Cerebellar cortex (tissue), 1 donor: ENCODE measurements at regions not wholly inside any gene's neighbourhood (a gene's known extent, or its start where the extent isn't known, plus 50 kb on each side); places are given as distances from the start of the nearest gene placed in this dataset.
"Not testable (repeated sequence)": the region's sequence is repeated elsewhere in the genome, so short reads cannot be mapped to it uniquely, and the experiment has no call there.

ENCODE experiments used
- DNase-seq: peaks from one replicate; pipeline ENCODE4 v3.0.0-alpha.2; 2015; ENCODE audit warnings: low spot score

DNA sequence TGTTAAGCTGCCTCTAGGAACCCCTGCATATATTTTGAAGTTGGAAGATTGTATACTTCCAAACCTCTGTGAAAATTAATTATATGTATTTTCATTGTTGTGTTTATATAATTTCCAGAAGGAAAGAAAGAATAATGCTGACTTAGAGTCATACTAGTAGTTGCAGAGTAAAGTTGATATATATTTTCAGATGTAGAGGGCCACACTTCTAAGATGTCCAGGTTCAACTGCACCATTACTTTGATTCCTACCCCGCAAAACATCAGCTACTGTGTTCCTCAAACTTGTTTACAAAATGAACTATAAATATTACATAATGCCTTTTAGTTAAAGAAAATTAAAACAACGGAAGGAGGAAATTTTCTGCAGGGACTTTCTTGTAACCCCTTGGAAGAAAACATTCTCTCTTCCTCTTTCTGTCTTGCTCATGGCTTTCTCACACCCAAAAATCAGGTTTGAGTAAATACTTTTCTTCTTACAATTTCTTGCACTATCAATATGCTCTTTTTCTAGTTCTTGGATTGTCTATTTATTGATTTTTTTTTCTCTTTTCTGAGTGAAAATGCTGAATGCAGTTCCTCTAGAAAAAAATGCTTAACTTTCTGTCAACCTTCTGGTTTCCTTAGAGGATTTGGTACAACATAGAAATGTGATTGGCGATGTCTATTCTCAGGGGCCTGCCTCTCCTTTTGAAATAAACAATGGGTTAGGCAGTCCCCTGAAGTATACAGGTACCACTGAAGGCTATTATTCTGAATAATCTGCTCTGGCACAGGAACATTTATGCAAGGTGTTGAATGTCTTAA lies 867.8 kb downstream of the TTLL7 start:
- DNase-seq, result no peak

DNA sequence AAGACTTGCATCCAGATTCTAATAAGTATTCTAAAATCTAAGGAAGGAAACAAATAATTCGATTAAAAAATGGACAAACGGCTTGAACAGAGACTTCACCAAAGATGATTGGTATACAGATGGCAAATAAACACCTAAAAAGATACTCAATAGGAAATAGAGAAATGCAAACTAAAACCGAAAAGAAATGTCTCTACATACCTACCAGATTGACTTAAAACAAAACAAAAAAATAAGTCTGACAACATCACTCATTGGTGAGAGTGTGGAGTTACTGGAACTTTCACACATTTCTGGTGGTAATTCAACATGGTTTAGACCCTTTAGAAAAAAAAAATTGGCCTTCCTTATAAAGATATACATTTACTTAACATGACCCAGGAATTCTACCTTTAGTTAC lies 869.8 kb downstream of the TTLL7 start:
- no peak for DNase-seq

DNA sequence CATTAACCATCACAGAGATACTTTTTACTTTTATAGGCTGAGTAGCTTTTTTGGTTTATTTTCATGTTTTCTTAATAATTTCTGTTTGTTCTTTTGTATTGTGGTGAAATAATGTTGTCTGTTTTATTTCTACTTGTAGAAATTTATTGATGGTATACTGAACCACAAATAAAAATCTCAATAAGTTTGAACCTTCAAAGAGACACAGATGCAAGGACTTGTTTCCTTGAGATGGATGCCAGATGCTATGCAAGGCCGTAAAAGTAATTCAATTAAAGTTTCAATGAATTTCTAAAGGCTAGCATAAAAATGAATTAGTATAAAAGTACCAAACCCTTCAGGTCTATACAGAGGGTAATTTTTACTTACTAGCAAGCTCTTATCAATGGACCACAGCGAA lies 873.5 kb downstream of the TTLL7 start:
- DNase-seq, result no peak

DNA sequence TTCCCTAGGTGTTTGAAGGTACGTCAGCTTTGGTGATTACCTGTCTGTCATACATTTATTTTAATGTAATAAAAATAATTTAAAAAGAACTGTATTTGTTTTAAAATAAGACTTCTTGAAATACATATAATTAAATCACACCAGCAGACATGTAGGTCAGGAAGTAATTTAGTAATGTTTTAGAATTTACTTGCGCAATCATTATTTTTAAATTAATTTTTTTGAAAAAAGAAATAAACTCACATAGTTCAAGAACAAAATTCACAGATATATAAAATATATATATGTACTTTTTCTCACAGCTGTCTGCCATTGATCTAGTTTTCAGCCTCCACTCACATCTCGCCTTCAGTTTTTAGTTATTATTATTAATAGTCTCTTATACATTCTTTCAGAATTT lies 875.9 kb downstream of the TTLL7 start:
- no peak for DNase-seq

DNA sequence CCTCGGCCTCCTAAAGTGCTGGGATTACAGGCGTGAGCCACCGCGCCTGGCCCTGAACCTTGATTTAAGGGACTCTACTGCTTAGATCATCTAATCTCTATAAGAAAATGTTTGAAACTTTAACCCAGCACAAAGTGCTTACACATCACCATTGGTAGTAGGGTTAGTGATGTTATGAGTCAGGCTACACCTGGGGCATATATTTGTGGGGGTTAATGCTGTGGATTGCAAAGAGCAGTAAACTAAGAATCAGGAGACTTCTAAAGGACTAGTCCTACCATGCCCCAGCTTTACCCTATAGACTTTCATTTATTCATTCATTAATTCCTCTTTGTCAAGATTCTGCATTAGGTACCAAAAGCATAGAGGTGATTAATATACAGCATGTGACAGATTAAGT lies 880.5 kb downstream of the TTLL7 start:
- no peak for DNase-seq

DNA sequence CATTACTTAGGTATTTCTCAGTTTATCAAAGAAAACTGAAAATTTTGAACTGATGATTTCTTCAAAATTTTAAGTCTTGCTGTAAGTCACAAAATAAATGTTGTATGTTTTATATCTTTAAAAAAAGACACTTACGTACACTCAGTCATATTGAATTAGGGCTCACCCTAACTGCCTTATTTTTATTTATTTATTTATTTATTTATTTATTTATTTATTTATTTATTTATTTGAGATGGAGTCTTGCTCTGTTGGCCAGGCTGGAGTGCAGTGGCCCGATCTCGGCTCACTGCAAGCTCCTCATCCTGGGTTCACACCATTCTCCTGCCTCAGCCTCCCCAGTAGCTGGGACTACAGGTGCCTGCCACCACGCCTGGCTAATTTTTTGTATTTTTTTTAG lies 881.9 kb downstream of the TTLL7 start:
- DNase-seq, result not testable (repeated sequence)

DNA sequence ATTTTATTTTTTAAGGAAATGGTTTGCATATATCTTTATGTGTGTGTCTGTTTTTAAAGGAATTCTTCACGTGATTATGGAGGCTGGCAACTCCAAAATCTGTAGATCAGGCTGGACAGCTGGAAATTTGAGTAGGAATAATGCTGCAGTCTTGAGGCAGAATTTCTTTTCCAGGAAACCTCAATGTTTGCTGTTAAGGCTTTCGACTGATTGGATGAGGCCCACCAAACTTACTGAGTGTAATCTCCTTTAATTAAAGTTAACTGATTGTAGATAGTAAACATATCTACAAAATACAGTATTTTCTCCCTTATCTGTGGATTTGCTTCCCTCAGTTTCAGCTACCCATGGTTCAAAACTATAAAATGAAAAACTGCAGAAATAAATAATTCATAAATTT lies 883.1 kb downstream of the TTLL7 start:
- no peak for DNase-seq

DNA sequence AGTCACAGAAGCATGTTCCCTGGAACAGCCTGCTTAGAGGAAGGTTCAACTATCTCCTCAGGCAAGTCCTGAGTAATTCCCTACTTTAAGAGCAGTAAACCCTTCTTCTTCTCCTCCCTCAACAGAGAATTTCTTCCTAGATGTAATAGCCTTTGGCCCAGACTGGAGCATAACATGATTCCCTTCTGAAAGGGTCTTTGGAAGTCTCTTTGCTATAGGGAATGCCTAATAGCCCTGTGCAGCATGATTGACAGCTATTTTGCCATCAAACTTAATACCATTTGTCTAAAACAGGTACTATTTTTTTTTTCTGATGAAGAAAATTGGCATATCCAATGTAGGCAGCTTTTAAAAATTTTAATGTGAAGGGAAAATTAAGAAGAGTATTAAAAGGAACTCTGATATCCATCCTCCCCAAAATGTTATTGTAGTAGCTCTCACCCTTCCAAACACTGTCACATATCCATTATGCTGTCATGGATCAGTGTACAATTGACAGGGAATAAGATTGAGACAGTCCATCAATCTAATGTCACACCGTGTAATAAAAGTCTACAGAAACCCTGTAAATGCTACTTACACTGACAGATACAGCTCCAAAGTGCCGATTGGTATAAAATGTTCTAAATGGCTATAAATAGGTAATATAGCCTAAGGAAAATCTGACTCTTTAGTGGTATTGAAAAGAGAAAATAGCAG lies 884.6 kb downstream of the TTLL7 start:
- DNase-seq, result no peak

DNA sequence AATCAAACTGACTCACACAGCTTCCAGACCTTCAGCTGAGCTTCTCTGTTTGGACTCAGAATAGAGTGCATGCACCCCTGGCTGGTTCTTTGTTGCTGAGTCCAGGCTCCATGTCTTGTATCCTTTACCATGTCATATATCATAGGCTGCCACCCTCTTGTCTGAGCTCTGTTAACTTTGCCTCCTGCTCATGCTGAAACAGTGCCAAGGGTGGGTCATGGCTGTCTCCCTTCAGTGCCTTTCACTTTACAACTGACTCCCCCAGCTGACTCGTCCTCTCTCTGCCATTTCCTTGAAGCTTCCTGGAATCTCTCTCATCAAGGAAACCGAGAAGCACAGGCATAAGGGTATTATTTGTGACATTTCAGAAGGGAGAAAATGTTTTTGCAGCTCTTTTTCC lies 885.3 kb downstream of the TTLL7 start:
- DNase-seq, result no peak

DNA sequence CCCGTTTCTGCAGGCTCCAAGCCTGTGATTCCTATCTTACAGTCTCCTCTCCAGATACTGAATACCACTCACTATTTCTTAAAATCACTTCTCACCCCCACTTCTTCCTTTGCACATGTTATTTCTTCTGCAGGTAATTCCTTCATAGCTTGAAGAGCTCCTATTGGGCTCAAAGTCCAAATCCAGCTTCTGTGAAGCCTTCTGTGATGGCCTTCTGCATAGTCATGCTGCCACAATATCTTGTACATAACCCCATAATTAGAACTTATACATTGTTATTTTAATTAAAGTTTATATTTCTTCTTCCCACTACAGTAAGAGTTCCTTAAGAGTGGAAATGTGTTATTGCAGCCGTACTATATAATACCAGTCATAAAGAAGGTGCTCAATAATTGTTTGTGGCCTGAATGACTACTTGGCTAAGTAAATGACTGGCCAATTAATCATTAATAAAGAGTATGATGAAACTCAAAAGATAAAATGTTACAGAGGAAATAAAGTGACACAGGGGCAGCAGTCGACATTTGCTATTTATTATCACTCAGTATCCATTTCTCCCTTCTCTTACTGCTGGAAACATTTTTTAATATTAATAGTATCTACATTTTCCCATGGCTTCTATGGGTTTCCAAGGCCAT lies 886.6 kb downstream of the TTLL7 start:
- DNase-seq, result no peak

DNA sequence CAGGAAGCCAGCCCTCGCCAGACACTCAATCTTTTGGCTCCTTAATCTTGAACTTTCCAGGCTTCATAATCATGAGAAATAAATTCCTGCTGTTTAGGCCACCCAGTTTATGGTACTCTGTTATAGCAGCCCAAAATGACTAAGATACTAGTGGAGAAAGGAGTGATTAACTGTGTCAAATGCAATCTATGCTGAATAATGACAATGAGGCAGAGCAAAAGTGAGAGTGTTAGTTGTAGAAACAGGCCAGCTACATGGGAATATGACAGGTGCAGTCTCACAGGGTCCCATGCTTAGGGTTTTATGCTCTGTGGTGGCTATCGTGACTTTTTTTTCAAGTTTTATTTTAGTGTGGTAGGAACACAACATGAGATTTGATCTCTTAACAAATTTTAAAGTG lies 888.8 kb downstream of the TTLL7 start:
- no peak for DNase-seq

DNA sequence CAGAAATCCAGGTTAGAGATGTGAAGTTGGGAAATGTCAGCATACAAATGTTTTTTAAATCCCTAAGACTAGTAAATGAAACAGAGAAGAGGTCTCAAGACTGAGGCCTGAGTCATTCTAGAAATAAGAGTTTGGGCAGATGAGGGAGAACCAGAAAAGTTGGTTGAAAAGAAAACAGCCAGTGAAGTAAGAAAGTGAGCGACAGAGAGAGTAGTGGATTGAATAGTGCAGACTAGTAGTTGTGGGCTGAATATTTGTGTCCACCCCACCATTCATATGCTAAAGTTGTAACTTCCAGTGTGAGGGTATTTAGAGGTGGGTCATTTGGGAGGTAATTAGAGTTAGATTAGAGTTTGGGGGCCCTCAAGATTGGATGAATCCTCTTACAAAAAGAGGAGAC lies 889.2 kb downstream of the TTLL7 start:
- no peak for DNase-seq

DNA sequence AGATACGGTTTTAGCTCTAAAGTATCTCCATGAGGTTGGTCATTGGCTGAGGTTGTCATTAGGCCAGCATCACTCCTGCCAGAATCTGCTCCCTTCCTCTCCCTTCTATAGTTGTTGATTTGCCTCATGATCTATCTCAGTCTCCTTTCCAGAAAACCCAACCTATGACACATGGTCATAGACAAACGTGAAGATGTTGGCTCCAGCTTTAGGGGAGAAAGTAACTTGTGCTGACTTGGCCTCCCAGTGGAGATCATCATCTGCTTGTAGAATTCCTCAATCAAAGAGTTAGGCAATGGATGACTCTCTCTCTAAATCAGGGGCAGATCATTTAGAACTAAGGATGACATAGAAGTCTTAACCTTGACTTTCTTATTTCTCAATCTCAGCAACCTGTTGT lies 894.4 kb downstream of the TTLL7 start:
- no peak for DNase-seq

DNA sequence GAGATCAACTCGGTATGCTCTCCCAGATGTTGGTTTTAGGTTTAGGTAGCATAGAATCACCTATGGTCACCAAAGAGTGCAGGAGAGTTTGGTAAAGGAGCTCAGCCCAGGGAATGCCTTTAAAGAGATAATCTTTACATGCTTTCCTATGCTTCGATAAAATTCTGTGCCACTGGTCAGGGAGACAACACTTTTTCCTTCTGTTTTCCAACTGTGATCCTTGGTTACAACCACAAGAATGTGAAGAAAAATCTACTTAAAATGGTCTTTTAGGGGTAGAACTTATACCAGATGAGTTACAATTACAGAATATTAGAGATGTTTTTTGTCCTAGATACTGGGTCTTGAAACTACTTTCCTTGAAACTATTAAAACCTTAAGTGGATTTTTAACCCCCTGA lies 895.6 kb downstream of the TTLL7 start:
- no peak for DNase-seq

DNA sequence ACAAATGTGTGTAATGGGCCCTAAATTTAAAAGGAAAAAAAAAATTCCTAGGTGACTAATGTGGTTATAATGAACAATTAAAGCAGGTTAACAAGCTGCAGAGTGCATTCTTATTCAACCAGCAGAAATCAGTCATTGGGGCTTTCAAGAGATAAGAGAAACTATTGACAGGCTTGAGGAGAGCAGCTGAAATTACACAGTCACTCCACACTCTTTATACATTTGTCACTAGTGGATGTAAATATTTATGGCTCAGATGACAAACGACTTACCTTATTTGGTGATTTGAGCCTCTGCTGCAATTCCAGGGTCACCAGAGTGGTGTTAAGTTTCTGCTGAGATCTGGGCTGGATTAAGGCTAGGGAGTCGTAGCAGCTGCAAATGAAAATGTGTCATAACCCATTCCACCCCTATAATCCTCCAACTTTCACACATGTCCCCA lies 896.3 kb downstream of the TTLL7 start:
- DNase-seq, result no peak

DNA sequence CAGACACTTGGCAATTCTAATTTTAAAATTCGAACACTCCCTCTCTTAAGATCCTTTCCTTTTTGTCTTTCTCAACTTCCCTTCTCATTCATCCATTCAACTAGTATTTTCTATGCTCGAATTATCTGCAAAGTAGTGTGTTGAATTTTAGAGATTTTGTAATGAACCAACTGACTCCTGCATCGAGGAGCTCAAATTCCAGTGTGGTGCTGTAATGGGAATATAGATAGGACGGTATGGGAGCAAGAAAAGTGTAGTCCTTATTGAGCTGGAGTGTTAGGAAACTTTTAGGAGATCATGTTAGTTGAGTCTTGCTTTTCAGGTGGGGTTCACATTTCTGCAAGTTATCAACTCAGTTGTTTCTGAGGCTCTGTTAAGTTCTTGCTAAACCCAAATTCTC lies 897.5 kb downstream of the TTLL7 start:
- no peak for DNase-seq

DNA sequence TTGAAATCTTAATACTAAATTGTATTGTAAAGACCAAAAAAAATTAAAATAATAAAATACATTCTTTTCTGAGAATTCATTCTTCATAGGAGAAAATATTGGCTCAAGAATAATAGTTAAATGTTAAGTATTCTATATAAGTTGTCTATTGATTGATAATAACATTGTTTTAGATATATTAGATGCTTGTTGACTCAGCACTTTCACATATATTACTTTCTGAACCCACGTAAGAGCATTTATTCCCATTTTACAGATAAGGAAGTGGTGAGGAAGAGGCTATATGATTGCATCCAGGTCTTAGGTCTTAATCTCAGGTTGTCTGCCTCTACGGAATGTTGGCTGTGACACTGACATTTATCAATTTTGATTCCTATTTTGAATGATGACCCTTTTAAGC lies 898.8 kb downstream of the TTLL7 start:
- DNase-seq, result no peak

DNA sequence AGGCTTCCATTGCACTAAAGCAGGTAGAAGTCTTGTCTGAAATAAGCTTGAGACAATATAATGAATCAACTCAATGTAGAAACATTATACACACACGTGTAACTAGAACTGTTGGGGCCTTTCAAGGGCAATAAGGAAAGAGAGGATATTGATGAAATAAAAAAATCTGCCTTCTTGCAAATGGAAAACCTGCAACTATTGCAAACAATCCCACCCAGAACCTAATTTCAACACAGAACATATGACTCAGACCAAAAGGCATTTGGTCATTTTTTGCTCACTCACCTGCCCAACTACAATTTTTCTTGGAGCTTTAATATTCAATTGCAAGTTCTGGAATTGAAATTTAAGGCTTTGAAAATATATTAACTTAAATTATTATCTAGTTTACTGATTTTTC lies 900.1 kb downstream of the TTLL7 start:
- DNase-seq, result no peak

DNA sequence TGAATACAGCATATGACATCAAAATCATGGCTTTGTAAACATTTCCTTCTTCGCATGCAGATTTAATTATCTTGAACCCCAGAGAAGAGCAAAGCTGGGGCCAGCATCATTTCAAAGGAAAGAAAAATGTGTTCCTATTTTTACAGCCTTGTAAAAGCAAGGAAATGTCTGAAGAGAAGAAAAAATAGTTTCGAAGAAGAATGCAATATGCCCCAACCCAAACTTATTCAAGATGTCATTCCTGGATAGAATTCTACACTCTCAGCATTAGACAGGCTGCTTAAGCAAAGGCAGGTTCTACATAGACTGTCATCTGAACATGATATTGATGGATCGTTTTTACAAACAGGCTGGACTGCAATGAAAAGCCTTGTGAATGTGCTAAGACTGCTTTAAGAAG lies 900.8 kb downstream of the TTLL7 start:
- DNase-seq, result no peak

DNA sequence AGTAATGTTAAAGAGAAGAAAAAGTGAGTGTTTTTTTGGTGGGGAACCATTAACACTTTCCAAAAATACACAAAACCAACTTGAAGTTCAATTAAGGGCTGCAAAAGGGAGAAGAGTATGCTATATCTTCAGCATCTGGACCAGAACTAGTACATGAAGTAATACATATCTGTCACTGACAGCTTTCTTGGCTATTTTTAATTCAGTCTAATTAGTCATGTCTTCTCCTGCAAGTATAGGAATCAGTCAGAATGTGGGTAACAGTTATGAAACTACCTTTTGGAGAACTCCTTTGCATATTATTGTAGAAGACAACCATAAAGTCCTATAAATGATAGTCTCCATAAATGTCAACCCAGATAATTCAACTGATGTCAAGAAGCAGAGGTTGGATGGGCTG lies 901.2 kb downstream of the TTLL7 start:
- no peak for DNase-seq

DNA sequence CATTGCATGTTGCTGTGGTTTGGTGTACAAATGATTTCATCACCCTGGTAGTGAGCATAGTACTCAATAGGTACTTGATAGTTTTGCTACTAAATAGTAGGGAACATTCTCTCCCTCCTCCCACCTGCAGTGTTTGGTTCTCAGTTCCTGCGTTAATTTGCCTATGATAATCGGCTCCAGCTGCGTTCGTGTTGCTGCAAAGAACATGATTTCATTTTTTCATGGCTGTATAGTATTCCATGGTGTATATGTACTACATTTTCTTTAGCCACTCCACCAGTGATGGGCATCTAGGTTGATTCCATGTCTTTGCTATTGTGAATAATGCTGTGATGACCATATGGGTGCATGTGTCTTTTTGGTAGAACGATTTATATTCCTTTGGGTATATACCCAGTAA lies 903.4 kb downstream of the TTLL7 start:
- no peak for DNase-seq

DNA sequence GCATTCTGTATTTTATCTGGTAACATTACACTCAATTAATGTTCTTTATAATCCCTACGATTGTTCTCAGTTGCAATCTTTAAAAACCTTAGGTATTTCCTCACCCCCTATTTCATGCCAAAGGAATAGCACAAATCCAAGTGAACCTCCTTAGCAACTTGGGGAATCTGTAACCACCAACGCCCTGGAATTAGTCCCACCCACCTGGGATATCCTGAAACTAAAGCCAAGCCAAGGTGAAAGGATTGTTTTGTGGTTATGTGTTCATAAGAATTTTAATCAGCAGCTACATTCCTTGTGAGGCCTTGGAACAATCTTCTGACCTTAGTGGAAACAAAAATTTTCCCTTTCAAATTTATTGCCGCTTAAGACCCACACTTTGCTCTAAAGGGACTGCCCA lies 908.7 kb downstream of the TTLL7 start:
- DNase-seq, result no peak

DNA sequence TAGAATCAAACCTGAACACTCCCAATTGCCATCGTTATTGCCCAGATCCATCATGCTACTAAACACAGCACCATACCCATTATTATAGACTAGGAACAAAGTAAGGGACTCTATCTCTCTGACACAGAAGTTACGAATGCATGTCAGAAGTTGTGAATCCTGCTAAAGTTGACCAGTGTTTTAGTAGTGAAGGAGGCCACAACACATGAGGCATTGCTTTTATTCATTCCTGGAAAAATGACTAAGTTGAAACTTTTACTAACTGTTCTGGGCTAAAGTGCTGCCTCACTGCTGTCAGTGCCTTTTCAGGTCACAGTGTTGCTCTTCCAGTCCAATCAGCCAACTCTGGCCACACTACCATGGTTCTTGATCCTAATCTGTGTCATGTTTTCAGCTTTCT lies 911.1 kb downstream of the TTLL7 start:
- DNase-seq, result no peak
